AG10803 (cell line): ENCODE measurements at regions not wholly inside any gene's neighbourhood (a gene's known extent, or its start where the extent isn't known, plus 50 kb on each side); places are given as distances from the start of the nearest gene placed in this dataset.
"Not testable (repeated sequence)": the region's sequence is repeated elsewhere in the genome, so short reads cannot be mapped to it uniquely, and the experiment has no call there.

Source experiments
- DNase-seq: peaks from one replicate; pipeline ENCODE4 v3.0.0; 2010; ENCODE audit warnings: low read depth
- H3K4me3 ChIP-seq: 2 replicates; pipeline ENCODE4 v1.5.1; 2011; ENCODE audit warnings: mild to moderate bottlenecking, low read length, control low read depth
- TF ChIP-seq, protein P1 (sequence below): conservative IDR thresholded peaks from 2 replicates; pipeline ENCODE4 v1.5.1; 2011; ENCODE audit warnings: mild to moderate bottlenecking, low read length, control low read depth, inconsistent platforms

DNA sequence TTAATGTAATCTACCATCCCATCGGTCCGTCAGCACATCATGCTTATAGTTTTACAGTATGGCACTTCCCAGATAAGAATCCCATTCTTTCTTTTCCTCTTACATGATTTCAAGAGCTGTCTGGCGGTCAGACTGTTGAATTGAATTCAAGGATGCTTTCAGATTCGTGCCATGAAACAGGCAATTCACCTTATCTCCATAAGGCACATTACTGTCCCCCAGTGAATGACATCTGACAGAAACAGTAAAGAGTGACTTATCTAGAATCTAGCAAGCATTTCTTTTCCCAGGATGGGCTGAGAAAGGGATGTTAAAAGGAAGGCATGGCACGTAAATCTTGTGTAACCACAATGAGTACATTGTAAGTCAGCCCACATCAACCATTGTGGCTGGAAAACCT is 61.1 kb upstream of the SEM1 start:
- DNase-seq, result no peak
- H3K4me3 ChIP-seq, result no peak overlapping the region
- TF ChIP-seq, protein P1, sequence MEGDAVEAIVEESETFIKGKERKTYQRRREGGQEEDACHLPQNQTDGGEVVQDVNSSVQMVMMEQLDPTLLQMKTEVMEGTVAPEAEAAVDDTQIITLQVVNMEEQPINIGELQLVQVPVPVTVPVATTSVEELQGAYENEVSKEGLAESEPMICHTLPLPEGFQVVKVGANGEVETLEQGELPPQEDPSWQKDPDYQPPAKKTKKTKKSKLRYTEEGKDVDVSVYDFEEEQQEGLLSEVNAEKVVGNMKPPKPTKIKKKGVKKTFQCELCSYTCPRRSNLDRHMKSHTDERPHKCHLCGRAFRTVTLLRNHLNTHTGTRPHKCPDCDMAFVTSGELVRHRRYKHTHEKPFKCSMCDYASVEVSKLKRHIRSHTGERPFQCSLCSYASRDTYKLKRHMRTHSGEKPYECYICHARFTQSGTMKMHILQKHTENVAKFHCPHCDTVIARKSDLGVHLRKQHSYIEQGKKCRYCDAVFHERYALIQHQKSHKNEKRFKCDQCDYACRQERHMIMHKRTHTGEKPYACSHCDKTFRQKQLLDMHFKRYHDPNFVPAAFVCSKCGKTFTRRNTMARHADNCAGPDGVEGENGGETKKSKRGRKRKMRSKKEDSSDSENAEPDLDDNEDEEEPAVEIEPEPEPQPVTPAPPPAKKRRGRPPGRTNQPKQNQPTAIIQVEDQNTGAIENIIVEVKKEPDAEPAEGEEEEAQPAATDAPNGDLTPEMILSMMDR, result no peak

DNA sequence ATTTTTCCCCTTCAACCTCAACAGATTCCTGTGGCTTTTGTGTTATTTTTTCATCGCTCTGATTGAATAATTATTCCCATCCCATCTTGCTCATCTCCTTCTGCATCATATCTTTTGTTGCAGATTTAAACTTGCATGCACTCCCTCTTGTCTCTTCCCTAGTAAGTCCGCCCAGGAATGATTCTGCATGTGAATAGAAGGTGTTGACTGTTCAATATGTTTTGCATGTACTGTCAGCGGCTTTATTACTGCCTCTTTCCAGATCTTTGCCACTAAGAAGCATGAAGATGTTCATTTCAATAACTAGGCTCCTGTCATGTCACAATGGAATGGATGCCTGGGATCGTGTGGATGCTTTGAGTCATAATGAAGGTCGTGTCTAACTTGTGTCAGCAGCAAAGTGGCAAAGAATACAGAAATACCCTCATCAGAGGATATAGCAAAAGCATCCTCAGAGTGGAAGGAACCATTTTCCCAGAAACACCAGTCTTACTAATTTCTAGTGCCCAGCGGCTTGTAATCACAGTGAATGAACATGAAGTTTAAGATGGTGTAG is 62.6 kb upstream of the SEM1 start:
- no peak for DNase-seq

DNA sequence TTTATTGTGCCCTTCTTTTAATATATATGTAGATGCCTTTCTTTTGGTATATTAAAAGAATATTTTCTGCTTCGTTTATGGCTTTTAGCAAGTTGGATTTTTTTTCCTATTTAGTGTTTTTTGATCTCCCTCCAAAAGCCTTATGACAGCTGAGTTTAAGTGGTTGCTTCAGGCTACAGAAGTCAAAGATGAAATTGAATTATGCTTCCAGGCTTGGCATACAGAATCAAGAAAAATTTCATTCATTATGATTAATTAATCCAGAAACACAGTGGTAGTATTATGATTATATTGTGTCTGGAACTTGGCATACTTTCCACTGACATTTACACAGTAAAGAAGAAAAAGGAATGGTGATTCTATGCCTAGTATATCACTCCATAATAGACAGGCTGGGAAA is 63.8 kb upstream of the SEM1 start:
- no peak for DNase-seq
- TF ChIP-seq, protein P1, result no peak
- H3K4me3 ChIP-seq, result no peak overlapping the region

More for the DNA sequence above, 62.6 kb upstream of the SEM1 start:
- TF ChIP-seq, protein P1, result no peak
- no peak overlapping the region for H3K4me3 ChIP-seq

DNA sequence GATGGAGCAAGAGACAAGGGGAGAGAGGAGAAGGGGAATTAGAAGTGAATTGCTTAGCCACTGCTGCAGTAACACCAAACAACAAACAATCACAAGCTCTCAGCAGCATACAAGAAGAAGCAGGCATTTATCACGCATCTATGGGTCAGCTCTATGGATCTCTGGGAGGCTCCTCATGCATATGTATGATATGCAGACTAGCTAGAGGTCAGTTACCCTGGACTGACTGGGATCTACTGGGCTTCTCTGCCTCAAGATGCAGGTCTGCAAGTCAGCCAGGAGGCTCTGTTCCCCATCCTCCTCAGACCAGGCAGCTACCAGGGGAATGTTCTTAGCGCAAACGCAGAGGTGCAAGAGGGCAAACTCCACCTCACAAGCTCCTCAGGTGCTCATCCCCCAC is 64.7 kb upstream of the SEM1 start:
- DNase-seq, result no peak
- TF ChIP-seq, protein P1, result no peak
- H3K4me3 ChIP-seq, result no peak overlapping the region

DNA sequence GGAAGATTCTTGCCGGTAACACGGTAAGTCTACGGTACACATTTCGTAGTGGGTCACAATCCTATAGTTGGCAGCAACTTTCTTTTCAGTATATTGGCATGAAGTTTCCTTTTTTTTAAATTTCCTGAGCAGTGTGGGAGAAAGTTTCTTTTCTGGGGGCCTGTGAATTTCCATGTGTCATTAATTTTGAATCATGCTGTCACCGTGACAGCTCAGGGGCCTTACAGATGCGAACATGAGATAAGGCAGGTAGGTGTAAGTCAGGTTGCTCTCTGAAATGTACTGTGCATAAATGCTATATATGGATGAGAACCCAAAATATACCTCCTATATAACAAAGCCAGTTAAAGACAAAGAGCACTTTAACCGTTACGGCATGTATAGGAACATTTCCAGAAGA is 65.4 kb upstream of the SEM1 start:
- H3K4me3 ChIP-seq, result no peak overlapping the region
- DNase-seq, result no peak
- TF ChIP-seq, protein P1, result no peak

DNA sequence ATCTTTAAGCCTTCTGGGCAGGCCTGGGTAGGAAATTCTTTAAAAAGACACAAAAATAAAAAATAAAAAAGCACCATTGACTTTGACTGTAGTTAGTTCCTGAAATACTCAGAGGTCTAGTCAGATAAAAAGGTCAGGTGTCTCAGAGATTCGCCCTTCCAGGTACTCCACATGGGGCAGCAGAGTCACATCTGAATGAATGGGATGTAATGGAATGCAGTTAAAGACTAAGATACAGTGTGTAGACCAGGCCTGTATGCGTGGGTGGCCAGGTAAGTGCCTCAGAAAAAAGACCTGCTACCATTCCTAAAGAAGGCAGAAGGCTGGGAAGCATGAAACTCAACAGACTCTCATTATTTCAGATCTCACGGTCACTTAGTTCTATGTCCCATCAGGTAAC is 68.6 kb upstream of the SEM1 start:
- TF ChIP-seq, protein P1, result no peak
- no peak overlapping the region for H3K4me3 ChIP-seq
- no peak for DNase-seq

DNA sequence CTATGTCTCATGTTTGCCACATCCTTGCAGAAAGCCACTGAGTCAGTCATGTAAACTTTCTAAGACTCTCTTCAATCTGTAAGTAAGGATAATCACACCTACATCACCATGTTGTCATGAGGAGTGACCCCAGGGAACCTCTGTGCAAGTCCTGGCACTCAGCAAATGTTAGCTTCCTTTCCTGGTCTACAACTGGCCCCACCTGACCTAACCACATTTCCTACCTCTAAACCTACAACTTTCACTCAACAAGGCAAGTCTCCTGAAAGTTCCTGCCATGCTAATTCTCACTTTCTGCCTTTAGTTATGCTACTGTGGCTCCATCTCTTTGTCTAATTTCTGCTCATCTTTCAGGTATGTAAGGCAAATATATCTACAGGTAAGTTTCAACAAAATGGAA is 72.3 kb upstream of the SEM1 start:
- H3K4me3 ChIP-seq, result no peak overlapping the region
- no peak for DNase-seq
- TF ChIP-seq, protein P1, result no peak

DNA sequence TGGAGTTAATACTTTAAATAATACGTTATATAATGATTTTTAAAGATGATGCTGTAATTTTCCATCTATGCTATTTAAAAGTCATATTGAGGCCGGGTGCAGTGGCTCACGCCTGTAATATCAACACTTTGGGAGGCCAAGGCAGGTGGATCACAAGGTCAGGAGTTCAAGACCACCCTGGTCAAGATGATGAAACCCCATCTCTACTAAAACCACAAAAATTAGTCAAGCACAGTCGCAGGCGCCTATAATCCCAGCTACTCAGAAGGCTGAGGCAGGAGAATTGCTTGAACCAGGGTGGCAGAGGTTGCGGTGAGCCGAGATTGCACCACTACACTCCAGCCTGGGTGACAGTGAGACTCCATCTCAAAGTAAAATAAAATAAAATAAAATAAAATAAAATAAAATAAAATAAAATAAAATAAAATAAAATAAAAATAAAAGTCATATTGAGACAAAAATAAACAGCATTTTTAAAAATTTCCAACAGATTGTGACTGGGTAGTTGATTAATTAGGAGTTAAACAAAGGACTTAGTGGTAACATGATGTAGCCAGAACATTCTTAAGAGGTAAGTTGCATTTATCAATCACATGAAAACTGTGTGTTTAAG is 73.1 kb upstream of the SEM1 start:
- DNase-seq, H3K4me3 ChIP-seq: not testable (repeated sequence)
